ENCODE measurements at regions not wholly inside any gene's neighbourhood (a gene's known extent, or its start where the extent isn't known, plus 50 kb on each side); places are given as distances from the start of the nearest gene placed in this dataset.

DNA sequence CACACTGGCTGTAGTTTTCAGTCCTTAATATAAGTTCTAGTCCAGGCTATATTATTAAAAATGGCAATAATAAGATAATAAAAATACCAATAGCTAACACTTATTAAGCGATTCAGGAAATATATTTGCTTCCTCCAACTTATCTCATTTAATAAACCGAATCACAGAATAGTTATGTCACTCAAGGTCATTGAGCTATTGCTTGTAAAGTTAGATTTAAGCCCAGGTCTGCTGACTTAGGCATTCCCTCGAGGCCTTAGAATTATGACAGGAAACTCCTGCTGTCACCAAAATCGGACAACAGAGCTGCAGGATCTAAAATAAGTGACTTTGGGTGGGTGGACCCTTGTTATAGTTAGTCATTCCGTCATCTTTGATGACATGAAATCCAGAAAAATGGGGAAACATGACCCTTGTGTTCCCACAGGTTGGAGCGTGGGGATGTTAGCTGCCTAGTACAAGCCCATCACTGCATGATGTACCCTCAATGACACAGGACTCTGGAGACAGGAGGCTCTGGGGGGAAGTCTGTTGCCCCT is 181.3 kb upstream of the PHYHIPL start:
- no peak for TF ChIP-seq POLR2A (IDR thresholded peaks at IDR 0.05)
- TF ChIP-seq, protein P1, sequence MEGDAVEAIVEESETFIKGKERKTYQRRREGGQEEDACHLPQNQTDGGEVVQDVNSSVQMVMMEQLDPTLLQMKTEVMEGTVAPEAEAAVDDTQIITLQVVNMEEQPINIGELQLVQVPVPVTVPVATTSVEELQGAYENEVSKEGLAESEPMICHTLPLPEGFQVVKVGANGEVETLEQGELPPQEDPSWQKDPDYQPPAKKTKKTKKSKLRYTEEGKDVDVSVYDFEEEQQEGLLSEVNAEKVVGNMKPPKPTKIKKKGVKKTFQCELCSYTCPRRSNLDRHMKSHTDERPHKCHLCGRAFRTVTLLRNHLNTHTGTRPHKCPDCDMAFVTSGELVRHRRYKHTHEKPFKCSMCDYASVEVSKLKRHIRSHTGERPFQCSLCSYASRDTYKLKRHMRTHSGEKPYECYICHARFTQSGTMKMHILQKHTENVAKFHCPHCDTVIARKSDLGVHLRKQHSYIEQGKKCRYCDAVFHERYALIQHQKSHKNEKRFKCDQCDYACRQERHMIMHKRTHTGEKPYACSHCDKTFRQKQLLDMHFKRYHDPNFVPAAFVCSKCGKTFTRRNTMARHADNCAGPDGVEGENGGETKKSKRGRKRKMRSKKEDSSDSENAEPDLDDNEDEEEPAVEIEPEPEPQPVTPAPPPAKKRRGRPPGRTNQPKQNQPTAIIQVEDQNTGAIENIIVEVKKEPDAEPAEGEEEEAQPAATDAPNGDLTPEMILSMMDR (IDR thresholded peaks at IDR 0.05) = no peak
- TF ChIP-seq POLR2AphosphoS5 (IDR thresholded peaks at IDR 0.05) = no peak
- TF ChIP-seq EP300 (IDR thresholded peaks at IDR 0.05) = no peak
